ENCODE measurements at regions not wholly inside any gene's neighbourhood (a gene's known extent, or its start where the extent isn't known, plus 50 kb on each side); places are given as distances from the start of the nearest gene placed in this dataset.
"Not testable (repeated sequence)": the region's sequence is repeated elsewhere in the genome, so short reads cannot be mapped to it uniquely, and the experiment has no call there.

DNA sequence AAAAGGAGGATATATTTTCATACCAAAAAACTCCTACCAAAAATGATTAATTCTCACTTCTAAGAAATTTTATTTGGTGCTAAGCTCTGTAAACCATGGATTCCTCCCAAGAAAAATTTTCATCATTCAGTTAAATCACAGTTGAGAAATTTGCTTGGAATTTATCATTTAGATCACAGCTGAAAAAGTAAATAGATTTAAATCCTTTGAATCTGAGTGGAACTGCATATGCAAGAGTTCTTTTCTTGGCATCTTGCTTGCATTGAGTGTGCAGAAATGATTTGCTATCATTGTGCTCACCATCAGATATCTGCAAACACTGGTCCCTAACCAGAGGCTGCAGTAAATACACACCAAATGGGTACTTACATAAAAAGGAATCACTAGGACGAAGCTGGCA is 836.1 kb upstream of the CDH6 start:
- Histone ChIP-seq H3K4me1 (ENCODE audit: control insufficient read depth in 1 of 2, low read depth in 2 of 2) (no peaks in the 10 kb centered on the region), H3K36me3 (no peaks in the 10 kb centered on the region), H3K4me3 (no peak overlapping the region), H3K9me3 (no peaks in the 10 kb centered on the region), H3K27ac (no peak overlapping the region), H3K27me3 (replicated peaks; ENCODE audit: insufficient read depth) (no peaks in the 10 kb centered on the region)
- DNase-seq (ENCODE audit: low spot score) (no peak), ATAC-seq (ENCODE audit: insufficient number of reproducible peaks, low FRiP score, low read depth) (no peak)
- TF ChIP-seq, protein P1, sequence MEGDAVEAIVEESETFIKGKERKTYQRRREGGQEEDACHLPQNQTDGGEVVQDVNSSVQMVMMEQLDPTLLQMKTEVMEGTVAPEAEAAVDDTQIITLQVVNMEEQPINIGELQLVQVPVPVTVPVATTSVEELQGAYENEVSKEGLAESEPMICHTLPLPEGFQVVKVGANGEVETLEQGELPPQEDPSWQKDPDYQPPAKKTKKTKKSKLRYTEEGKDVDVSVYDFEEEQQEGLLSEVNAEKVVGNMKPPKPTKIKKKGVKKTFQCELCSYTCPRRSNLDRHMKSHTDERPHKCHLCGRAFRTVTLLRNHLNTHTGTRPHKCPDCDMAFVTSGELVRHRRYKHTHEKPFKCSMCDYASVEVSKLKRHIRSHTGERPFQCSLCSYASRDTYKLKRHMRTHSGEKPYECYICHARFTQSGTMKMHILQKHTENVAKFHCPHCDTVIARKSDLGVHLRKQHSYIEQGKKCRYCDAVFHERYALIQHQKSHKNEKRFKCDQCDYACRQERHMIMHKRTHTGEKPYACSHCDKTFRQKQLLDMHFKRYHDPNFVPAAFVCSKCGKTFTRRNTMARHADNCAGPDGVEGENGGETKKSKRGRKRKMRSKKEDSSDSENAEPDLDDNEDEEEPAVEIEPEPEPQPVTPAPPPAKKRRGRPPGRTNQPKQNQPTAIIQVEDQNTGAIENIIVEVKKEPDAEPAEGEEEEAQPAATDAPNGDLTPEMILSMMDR (IDR thresholded peaks at IDR 0.05), result no peak

DNA sequence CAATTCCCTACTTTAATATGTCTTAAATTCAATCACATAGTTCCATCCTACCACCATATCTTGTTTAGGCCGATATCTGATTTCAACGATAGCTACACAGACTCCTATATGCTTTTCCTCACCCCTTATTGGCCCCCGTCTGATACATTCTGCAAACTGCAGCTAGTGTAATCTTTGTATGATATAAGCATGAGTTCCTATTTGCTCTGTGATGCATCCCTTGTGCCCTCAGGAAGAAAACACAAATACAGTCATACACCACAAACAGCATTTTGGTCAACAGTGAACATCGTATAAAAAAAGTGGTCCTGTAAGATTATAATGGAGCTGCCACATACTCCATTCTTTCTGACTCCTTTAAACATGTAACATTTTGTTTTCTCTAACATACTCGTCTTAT is 837.8 kb upstream of the CDH6 start:
- Histone ChIP-seq H3K9me3 (no peaks in the 10 kb centered on the region), H3K4me1 (ENCODE audit: control insufficient read depth in 1 of 2, low read depth in 2 of 2) (no peaks in the 10 kb centered on the region), H3K27ac (no peak overlapping the region), H3K36me3 (no peaks in the 10 kb centered on the region), H3K4me3 (no peak overlapping the region), H3K27me3 (replicated peaks; ENCODE audit: insufficient read depth) (no peaks in the 10 kb centered on the region)
- TF ChIP-seq, protein P1 (IDR thresholded peaks at IDR 0.05), result no peak
- DNase-seq (ENCODE audit: low spot score) (no peak), ATAC-seq (ENCODE audit: insufficient number of reproducible peaks, low FRiP score, low read depth) (no peak)

DNA sequence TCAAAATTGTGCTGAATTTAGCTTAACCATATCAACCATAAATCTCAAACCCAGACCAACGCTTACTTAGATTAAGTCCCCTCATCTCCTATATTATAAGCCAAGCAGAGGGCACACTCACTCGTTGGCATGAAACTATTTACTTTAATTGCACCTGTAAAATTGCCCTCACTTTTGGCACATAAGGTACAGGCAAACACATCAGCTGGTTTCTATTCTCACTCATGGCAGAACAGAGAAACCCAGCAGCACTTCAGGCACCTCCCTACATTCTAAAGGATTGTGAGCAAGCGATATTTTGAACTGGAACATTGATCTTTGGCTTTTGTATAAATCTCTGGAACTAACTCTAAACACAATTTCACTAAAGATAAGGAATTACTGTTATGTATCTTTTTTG is 845.6 kb upstream of the CDH6 start:
- Histone ChIP-seq H3K27ac (no peak overlapping the region), H3K36me3 (no peaks in the 10 kb centered on the region), H3K27me3 (replicated peaks; ENCODE audit: insufficient read depth) (no peaks in the 10 kb centered on the region), H3K4me1 (ENCODE audit: control insufficient read depth in 1 of 2, low read depth in 2 of 2) (no peaks in the 10 kb centered on the region), H3K4me3 (no peak overlapping the region), H3K9me3 (no peaks in the 10 kb centered on the region)
- ATAC-seq (ENCODE audit: insufficient number of reproducible peaks, low FRiP score, low read depth) (no peak), DNase-seq (ENCODE audit: low spot score) (no peak)
- TF ChIP-seq, protein P1 (IDR thresholded peaks at IDR 0.05), result no peak

DNA sequence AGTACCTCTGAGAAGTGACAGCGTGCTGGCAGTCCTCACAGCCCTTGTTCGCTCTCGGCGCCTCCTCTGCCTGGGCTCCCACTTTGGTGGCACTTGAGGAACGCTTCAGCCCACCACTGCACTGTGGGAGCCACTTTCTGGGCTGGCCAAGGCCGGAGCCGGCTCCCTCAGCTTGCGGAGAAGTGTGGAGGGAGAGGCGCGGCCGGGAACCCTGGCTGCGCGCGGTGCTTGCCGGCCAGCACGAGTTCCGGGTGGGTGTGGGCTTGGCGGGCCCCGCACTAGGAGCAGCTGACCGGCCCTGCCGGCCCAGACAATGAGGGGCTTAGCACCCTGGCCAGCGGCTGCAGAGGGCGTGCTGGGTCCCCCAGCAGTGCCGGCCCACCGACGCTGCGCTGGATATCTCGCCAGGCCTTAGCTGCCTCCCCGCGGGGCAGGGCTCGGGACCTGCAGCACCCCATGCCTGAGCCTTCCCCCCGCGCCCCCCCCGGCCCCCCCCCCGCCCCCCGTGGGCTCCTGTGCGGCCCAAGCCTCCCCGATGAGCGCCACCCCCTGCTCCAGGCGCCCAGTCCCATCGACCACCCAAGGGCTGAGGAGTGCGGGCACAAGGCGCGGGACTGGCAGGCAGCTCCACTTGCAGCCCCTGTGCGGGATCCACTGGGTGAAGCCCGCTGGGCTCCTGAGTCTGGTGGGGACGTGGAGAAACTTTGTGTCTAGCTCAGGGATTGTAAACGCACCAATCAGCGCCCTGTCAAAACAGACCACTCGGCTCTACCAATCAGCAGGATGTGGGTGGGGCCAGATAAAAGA is 847.7 kb upstream of the CDH6 start:
- not testable (repeated sequence) for ATAC-seq (ENCODE audit: insufficient number of reproducible peaks, low FRiP score, low read depth); H3K4me3 ChIP-seq; DNase-seq (ENCODE audit: low spot score); H3K4me1 ChIP-seq (ENCODE audit: control insufficient read depth in 1 of 2, low read depth in 2 of 2); H3K27ac ChIP-seq; H3K9me3 ChIP-seq; H3K36me3 ChIP-seq; H3K27me3 ChIP-seq (replicated peaks; ENCODE audit: insufficient read depth)

DNA sequence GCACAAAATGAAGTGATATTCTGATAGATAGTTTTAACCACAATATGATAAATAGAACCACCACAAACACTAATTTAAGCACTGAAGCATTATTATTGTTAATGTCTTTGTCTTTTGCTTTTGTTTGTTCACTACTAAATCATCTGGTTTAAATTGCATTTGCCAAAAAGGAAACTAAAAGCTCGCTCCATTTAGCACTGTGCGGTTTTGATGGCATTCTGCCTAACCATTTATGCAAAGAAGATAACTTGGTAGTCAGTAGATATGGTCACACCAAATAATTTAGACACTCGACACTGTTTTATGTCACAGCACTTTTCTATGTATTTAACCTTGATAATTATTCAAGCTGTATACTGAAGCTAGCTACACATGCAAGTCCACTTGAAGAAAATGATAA is 849.8 kb upstream of the CDH6 start:
- Histone ChIP-seq H3K27ac (no peak overlapping the region), H3K9me3 (no peaks in the 10 kb centered on the region), H3K27me3 (replicated peaks; ENCODE audit: insufficient read depth) (no peaks in the 10 kb centered on the region), H3K4me1 (ENCODE audit: control insufficient read depth in 1 of 2, low read depth in 2 of 2) (no peaks in the 10 kb centered on the region), H3K36me3 (no peaks in the 10 kb centered on the region), H3K4me3 (no peak overlapping the region)
- TF ChIP-seq, protein P1 (IDR thresholded peaks at IDR 0.05), result no peak
- ATAC-seq (ENCODE audit: insufficient number of reproducible peaks, low FRiP score, low read depth), result no peak
- no peak for DNase-seq (ENCODE audit: low spot score)

DNA sequence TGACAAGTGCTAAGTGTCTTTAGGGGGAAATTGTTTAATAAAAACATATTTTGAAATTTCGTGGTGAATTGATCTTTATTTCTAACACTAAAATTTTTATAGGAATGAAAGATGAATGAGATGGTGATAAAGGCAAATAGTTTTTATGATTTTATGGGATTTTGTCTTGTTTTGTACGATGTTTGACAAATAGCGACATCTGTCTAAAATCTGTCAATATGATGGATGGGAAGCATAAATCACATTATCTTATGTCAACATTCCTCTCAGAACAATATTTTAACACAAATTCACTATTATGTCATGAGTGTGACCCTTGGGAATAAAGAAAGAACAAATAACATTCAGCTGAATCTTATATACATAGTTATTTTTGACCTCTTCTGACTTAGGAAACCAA is 852.0 kb upstream of the CDH6 start:
- TF ChIP-seq, protein P1 (IDR thresholded peaks at IDR 0.05), result no peak
- DNase-seq (ENCODE audit: low spot score), result no peak

More for the DNA sequence above, 852.0 kb upstream of the CDH6 start:
- H3K4me1 ChIP-seq (ENCODE audit: control insufficient read depth in 1 of 2, low read depth in 2 of 2), result no peaks in the 10 kb centered on the region
- no peak overlapping the region for H3K4me3 ChIP-seq
- no peak for ATAC-seq (ENCODE audit: insufficient number of reproducible peaks, low FRiP score, low read depth)
- no peaks in the 10 kb centered on the region for H3K9me3 ChIP-seq
- H3K27me3 ChIP-seq (replicated peaks; ENCODE audit: insufficient read depth), result no peaks in the 10 kb centered on the region
- H3K27ac ChIP-seq, result no peak overlapping the region
- H3K36me3 ChIP-seq, result no peaks in the 10 kb centered on the region
